ENCODE measurements at regions not wholly inside any gene's neighbourhood (a gene's known extent, or its start where the extent isn't known, plus 50 kb on each side); places are given as distances from the start of the nearest gene placed in this dataset.

DNA sequence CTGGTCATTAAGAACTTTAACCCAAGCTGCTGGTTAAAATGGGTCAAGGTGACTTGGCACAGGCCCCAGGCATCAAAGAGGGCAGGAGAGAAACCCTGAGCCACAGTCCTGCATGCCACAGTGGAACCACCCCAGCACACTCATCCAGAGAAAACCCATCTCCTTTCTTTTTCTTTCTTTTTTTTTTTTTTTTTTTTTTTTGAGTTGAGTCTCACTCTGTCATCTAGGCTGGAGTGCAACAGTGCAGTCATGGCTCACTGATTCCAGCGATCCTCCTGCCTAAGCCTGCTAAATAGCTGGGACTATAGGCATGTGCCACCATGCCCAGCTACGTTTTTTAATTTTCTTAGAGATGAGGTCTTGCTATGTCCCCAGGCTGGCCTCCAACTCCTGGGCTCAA, 109.2 kb upstream of the RAB4A start:
- H3K4me3 ChIP-seq (replicated peaks; ENCODE audit: low read depth, low read length), result no peak overlapping the region
- TF ChIP-seq, protein P1, sequence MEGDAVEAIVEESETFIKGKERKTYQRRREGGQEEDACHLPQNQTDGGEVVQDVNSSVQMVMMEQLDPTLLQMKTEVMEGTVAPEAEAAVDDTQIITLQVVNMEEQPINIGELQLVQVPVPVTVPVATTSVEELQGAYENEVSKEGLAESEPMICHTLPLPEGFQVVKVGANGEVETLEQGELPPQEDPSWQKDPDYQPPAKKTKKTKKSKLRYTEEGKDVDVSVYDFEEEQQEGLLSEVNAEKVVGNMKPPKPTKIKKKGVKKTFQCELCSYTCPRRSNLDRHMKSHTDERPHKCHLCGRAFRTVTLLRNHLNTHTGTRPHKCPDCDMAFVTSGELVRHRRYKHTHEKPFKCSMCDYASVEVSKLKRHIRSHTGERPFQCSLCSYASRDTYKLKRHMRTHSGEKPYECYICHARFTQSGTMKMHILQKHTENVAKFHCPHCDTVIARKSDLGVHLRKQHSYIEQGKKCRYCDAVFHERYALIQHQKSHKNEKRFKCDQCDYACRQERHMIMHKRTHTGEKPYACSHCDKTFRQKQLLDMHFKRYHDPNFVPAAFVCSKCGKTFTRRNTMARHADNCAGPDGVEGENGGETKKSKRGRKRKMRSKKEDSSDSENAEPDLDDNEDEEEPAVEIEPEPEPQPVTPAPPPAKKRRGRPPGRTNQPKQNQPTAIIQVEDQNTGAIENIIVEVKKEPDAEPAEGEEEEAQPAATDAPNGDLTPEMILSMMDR (IDR thresholded peaks at IDR 0.05; ENCODE audit: low read depth, low read length, missing control alignments), result no peak
- DNase-seq (ENCODE audit: extremely low read depth, low read depth), result no peak

- TF ChIP-seq, protein P1 (IDR thresholded peaks at IDR 0.05; ENCODE audit: low read depth, low read length, missing control alignments), result no peak
- DNase-seq (ENCODE audit: extremely low read depth, low read depth), result no peak
- no peak overlapping the region for H3K4me3 ChIP-seq (replicated peaks; ENCODE audit: low read depth, low read length)
Measured at GRCh38 chr1:229162825-229163515, 107.9 kb upstream of the RAB4A start.

GRCh38 chr1:229164348-229164747, 106.6 kb upstream of the RAB4A start:
- DNase-seq (ENCODE audit: extremely low read depth, low read depth), result no peak
- no peak overlapping the region for H3K4me3 ChIP-seq (replicated peaks; ENCODE audit: low read depth, low read length)
- TF ChIP-seq, protein P1 (IDR thresholded peaks at IDR 0.05; ENCODE audit: low read depth, low read length, missing control alignments), result no peak

GRCh38 chr1:229164836-229165735, 105.8 kb upstream of the RAB4A start:
- no peak for DNase-seq (ENCODE audit: extremely low read depth, low read depth)
- TF ChIP-seq, protein P1 (IDR thresholded peaks at IDR 0.05; ENCODE audit: low read depth, low read length, missing control alignments), result no peak
- no peak overlapping the region for H3K4me3 ChIP-seq (replicated peaks; ENCODE audit: low read depth, low read length)

GRCh38 chr1:229167318-229167717, 103.6 kb upstream of the RAB4A start:
- DNase-seq (ENCODE audit: extremely low read depth, low read depth), result no peak
- TF ChIP-seq, protein P1 (IDR thresholded peaks at IDR 0.05; ENCODE audit: low read depth, low read length, missing control alignments), result no peak
- H3K4me3 ChIP-seq (replicated peaks; ENCODE audit: low read depth, low read length), result no peak overlapping the region

DNA sequence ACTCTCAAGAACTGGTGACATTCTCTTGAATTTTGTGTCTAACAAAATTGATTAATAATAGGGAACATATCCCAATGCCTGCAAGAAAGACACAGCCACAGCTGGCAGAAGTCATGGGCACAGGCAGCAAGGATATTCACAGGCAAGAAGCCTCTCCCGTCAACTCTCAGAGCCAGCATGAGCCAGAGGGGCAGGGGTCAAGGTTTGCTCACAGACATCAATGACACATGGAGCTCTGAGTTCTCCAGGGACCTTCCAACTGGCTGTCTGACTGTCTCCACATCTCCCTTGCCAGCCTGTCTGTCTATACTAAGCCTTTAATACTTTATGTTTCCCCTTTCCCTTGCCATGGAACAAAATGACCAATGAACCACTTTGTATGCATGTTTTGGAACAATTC, 101.5 kb upstream of the RAB4A start:
- TF ChIP-seq, protein P1 (IDR thresholded peaks at IDR 0.05; ENCODE audit: low read depth, low read length, missing control alignments), result no peak
- DNase-seq (ENCODE audit: extremely low read depth, low read depth), result no peak
- no peak overlapping the region for H3K4me3 ChIP-seq (replicated peaks; ENCODE audit: low read depth, low read length)

All from HFF-Myc (cell line).